ENCODE measurements at regions not wholly inside any gene's neighbourhood (a gene's known extent, or its start where the extent isn't known, plus 50 kb on each side); places are given as distances from the start of the nearest gene placed in this dataset.

GRCh38 chr1:168443899-168444298 is 99.9 kb downstream of the XCL2 start:
- TF ChIP-seq CTCF (conservative IDR thresholded peaks at IDR 0.05 in 1 of 2, IDR thresholded peaks at IDR 0.05 in 1 of 2; ENCODE audit: extremely low read depth in 1 of 2, insufficient read depth in 1 of 2, low read depth in 1 of 2, low read length in 2 of 2) (no peak), EZH2 (IDR thresholded peaks at IDR 0.05; ENCODE audit: borderline replicate concordance, low read length) (no peak)

Measured in mammary epithelial cell (primary cell).